ENCODE measurements at regions not wholly inside any gene's neighbourhood (a gene's known extent, or its start where the extent isn't known, plus 50 kb on each side); places are given as distances from the start of the nearest gene placed in this dataset.

DNA sequence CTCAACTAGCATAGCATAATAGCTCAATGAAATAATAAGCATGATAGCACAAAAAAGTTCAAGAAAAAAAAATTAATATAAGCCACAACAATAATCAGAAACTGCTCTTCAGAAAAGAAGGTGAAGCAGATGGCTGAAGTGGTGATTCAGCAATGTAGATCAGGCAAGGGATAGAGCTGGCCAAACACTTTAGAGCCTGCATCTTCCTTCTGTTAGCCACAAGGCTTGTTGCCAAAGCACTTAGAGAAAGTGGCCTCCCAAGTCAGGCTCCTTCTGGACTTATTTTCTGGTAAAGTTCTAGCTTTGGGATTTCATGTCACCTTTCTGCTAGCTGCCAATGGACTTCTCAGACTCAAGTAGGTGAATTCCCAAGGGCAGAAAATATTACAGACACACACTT, 60.3 kb upstream of the C1orf87 start:
- DNase-seq (ENCODE audit: low read depth in 1 of 2, low spot score in 2 of 2) = no peak
- POLR2A ChIA-PET (ENCODE audit: partially characterized antibody) = no interaction called here
- H3K4me2 ChIP-seq (ENCODE audit: insufficient read depth in 1 of 2, low read depth in 2 of 2, low read length in 2 of 2) = no peak overlapping the region

More for the DNA sequence above, 60.3 kb upstream of the C1orf87 start:
- no peaks in the 10 kb centered on the region for H3K23me2 ChIP-seq (ENCODE audit: low read depth, low read length)
- H3K27me3 ChIP-seq (replicated peaks in 1 of 4; ENCODE audit: control insufficient read depth in 3 of 4, extremely low read depth in 1 of 4, insufficient read depth in 3 of 4, low read length in 3 of 4) = peaks cover 0 to 2% (median 0%) of the 10 kb centered on the region in 4 experiments; a peak in 1 of 7 replicates
- no peak overlapping the region for H3K23ac ChIP-seq (ENCODE audit: insufficient read length)
- no peak overlapping the region for H3K27ac ChIP-seq (ENCODE audit: low read depth, low read length)
- H2BK120ac ChIP-seq (replicated peaks; ENCODE audit: low read depth, low read length) = no peak overlapping the region
- H4K8ac ChIP-seq (ENCODE audit: extremely low read depth, insufficient read depth, low read length) = no peak overlapping the region
- H2BK5ac ChIP-seq (ENCODE audit: low read depth, low read length) = no peak overlapping the region
- H4K5ac ChIP-seq (ENCODE audit: insufficient read length, low read depth, low read length) = no peak overlapping the region
- H3K18ac ChIP-seq (ENCODE audit: extremely low read depth, low read length) = no peak overlapping the region
- H3K4me3 ChIP-seq (ENCODE audit: extremely low read depth in 1 of 4, insufficient read depth in 2 of 4, low read depth in 3 of 4, low read length in 4 of 4) = no peak overlapping the region
- H2BK15ac ChIP-seq (ENCODE audit: low read length) = no peak overlapping the region
- H3K14ac ChIP-seq (ENCODE audit: insufficient read length) = no peak overlapping the region
- H2AK5ac ChIP-seq (ENCODE audit: low read depth, low read length) = no peak overlapping the region
- no peaks in the 10 kb centered on the region for H3K36me3 ChIP-seq (ENCODE audit: control insufficient read depth in 2 of 4, insufficient read depth in 4 of 4, low read length in 3 of 4)
- H3K9me3 ChIP-seq (ENCODE audit: insufficient read depth in 2 of 2, low read depth in 1 of 2, low read length in 1 of 2) = no peaks in the 10 kb centered on the region
- H3K79me2 ChIP-seq (ENCODE audit: control insufficient read depth in 1 of 2, insufficient read depth in 2 of 2, low read length in 2 of 2) = no peaks in the 10 kb centered on the region
- H3K79me1 ChIP-seq (ENCODE audit: low read depth, low read length) = no peaks in the 10 kb centered on the region
- H3K9ac ChIP-seq (replicated peaks in 1 of 4; ENCODE audit: extremely low read depth in 1 of 4, low read depth in 3 of 4, low read length in 3 of 4) = peak overlapping the region in 1 of 4 experiments; percentile 8; a peak in 1 of 7 replicates
- no peak overlapping the region for H3K56ac ChIP-seq (replicated peaks; ENCODE audit: insufficient read length, low read depth, low read length)
- H2AFZ ChIP-seq (ENCODE audit: low read length) = no peak overlapping the region
- TF ChIP-seq CREB1 (IDR thresholded peaks at IDR 0.05) = no peak
- TF ChIP-seq BACH1 (IDR thresholded peaks at IDR 0.05; ENCODE audit: low read length) = no peak
- no peak for TF ChIP-seq SIRT6 (IDR thresholded peaks at IDR 0.05; ENCODE audit: low read length)
- TF ChIP-seq, protein P1, sequence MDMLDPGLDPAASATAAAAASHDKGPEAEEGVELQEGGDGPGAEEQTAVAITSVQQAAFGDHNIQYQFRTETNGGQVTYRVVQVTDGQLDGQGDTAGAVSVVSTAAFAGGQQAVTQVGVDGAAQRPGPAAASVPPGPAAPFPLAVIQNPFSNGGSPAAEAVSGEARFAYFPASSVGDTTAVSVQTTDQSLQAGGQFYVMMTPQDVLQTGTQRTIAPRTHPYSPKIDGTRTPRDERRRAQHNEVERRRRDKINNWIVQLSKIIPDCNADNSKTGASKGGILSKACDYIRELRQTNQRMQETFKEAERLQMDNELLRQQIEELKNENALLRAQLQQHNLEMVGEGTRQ (IDR thresholded peaks at IDR 0.05; ENCODE audit: low read length) = no peak
- H3K4me1 ChIP-seq (replicated peaks in 1 of 4; ENCODE audit: control insufficient read depth in 3 of 4, insufficient read depth in 4 of 4, low read length in 3 of 4) = no peaks in the 10 kb centered on the region
- no peaks in the 10 kb centered on the region for H4K20me1 ChIP-seq (replicated peaks in 1 of 2; ENCODE audit: control insufficient read depth in 1 of 2, insufficient read depth in 2 of 2, low read length in 2 of 2)
- H2BK12ac ChIP-seq (ENCODE audit: low read depth, low read length) = no peak overlapping the region
- H4K91ac ChIP-seq (replicated peaks; ENCODE audit: insufficient read length, low read length) = no peak overlapping the region
- no peak overlapping the region for H2BK20ac ChIP-seq (ENCODE audit: low read length)
- CTCF ChIA-PET (ENCODE audit: partially characterized antibody) = interaction anchor here (0.7 kb wide), 1 partner anchor 19 kb away, joined by 3 read pairs; no protein-coding TSS in a partner anchor
- H3K4ac ChIP-seq (replicated peaks; ENCODE audit: insufficient read length, low read depth, low read length) = no peak overlapping the region
- FAIRE-seq = no peak
